NCI-H2081 (cell line): ENCODE measurements at regions not wholly inside any gene's neighbourhood (a gene's known extent, or its start where the extent isn't known, plus 50 kb on each side); places are given as distances from the start of the nearest gene placed in this dataset.

Experiments used
- DNase-seq, 2 experiments: peaks; one replicate each; lab custom pipeline; 2025; lab: John Stamatoyannopoulos, UW

DNA sequence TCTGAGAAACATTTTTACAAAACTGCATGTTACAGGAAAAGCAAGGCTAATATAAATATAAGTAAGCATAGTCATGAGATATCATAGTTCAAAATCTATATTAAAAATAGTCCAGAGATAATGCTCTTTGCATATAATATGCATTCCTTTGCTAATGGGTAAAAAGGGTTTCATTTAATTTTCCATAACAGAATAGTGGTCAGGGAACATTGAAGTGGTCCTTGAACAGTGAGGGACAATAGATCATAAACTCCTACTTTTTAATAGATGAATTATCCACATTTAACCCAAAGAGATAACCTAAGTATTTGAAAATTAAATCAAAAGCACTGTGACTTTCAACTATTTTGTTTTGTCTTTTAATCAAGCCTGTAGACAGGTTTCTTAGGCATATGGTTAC, 243.1 kb upstream of the ADGRB3 start:
- DNase-seq, result no peak

DNA sequence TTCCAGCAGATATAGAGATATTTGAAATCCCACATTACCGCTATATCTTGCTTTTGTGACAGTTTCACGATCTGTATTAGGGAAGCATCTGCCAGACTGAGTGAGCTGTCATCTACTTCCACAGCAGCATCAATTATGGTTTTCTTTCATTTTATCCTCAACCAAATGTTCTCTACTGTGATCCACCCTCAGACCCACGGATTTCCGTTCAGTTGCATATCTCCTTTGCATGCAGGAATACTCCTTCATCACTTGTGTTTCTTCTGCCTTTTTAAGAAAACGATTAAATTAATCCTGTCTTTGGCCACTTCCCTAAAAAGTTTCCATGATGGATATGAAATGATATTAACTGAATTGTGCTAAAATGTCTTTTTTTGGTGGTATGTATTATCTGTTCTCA, 262.1 kb upstream of the ADGRB3 start:
- no peak for DNase-seq

DNA sequence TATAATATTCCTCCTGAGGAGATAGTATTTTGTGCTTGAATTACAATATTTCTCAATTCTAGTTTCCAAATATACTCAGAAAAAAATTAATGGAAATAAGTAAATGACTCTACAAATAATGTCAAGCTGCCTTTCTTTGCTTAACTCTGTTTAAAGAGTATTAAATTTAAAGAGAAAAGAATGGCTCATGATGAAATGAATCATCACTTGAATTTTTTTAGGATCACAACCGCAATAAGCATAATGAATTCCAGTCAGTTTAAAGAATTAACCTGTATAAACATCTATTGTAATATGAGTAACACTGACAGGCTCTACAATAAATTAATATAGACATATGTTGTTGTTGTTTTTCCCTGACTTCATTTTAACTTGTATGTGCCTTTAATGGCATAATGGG, 266.2 kb upstream of the ADGRB3 start:
- no peak for DNase-seq

DNA sequence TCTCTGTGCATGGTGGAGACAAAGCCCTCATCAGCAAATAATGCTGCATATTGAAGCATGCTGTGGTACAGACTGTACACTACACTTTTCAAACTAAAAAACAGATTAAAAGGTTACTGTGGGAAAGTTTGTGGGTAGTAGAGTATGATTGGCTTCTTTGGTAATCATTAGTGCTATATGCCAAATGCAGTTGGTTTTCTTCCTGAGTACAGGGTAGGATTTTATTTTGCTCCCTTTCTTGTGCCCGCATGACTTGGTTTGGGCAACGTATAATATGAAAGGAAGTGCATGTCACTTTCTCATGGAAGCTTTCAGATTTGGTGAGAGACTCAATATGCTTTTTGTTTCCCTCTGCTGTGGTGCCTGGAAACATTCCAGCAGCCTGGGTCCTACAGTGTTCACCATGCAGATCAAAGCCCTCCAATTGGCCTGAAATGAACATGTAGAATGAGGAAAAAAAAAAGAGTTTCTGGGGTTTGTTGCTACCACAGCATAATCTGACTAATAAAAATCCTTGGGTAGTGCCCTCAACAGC, 270.7 kb upstream of the ADGRB3 start:
- DNase-seq, result no peak

DNA sequence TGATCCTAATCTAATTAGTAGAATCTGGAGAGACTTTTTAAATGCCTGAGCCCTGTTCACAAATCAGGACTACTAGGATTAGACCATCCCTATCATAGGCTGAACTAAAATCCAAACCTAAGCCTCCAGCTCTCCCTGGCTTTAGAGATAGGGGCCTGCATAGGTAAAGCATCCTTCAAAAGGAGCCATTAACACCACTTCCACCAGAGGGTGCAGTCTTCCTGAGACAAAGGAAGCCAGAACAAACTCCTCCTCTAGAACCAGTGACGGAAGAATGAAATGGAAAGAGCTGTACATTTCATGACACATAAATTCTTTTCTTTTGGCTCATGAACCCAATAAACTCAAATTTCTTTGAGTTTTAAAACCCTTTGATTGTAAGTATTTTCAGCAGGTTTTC, 291.2 kb upstream of the ADGRB3 start:
- DNase-seq, result peak; percentile 74 to 82

DNA sequence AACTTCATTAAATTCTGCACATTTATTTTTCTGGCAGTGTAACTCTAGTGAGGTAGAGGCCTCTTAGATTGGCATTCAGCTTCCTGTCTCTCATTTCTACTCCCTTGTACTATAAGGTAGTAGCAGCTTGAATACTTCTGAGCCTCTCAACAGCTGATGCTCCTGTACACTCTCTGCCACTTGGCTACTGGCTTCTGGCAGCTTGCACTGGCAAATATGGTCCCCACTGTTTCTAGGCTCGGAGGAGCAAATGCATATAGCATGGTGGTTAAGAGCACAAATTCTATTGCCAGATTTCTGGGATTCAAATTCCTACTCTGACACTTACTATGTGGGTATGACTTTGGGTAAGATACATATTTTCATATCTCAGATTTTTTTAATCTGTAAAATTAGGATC, 292.8 kb upstream of the ADGRB3 start:
- no peak for DNase-seq

DNA sequence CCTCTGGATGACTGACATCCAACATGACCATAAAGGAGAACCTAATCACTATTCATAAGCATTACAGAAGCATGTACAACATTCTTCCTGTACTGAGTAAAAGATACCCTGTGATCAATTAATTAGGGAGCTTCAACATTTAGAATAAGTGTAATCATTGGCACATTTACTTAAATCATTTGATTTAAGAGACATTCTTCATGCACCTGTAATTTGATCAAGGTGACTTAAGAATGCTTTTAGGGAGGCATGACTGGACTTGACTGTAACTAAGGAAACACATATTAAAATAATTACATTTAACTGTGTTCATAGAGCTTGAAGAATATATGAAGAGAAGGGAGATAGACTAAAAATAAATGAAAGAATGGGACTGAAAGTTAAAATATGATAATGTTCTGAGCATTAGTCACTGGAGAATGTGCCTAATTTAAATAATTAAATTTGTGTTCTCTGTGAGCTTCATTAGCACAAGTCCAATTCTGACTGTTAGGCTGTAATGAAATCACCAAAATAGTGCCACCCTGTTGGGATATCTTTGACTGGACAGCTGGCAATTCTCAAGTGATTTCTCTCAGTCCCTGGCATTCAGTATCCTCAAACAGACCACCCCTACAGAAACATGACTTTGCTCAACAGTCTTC, 295.5 kb upstream of the ADGRB3 start:
- DNase-seq, result no peak

DNA sequence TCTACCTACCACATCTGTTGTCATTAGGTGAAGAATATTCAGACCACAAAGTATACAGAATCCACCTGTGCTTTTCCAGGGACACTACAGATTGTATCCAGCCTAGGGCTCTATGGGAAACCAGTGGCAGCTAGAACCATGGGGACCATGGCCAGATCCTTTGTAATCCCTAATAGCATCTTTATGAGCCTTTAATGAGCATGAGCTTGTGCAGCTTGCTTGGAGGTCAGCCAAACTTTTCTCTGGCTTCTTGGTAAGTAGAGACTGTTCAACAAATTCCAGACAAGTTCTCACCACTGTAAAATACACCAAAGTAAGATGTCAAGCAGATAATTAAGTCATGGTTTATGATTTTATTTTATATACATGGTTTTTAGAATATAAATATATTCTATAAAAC, 301.6 kb upstream of the ADGRB3 start:
- peak in 1 of 2 experiments; percentile 29 for DNase-seq

DNA sequence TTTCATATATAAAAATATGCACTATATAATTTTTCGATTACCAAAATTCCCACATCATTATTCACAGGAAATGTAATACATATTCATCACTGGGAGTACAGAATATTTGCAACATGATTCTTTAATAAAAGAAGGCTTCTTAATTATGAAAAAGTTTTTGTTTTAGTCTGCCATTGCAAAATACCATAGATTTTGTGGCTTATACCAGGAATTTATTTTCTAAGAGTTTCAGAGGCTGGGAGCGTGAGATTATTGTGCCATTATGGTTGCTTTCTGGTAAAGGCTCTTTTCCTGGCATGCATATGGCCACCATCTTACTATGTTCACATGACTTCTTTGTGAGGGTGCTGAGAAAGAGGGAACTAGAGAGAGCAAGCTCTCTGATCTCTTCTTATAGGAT, 306.9 kb upstream of the ADGRB3 start:
- no peak for DNase-seq

DNA sequence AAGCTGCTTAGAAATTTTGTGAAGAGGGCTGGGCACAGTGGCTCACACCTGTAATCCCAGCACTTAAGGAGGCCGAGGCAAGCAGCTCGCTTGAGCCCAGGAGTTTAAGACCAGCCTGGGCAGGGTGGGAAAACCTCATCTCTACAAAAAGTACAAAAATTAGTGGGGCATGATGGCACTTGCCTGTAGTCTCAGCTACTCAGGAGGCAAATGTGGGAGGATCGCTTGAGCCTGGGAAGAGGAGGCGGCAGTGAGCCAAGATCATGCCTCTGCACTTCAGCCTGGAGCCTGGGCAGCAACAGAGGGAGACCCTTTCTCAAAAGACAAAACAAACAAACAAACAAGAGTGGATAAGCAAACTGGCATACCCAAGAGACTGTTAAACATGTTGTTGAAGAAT, 308.3 kb upstream of the ADGRB3 start:
- no peak for DNase-seq

DNA sequence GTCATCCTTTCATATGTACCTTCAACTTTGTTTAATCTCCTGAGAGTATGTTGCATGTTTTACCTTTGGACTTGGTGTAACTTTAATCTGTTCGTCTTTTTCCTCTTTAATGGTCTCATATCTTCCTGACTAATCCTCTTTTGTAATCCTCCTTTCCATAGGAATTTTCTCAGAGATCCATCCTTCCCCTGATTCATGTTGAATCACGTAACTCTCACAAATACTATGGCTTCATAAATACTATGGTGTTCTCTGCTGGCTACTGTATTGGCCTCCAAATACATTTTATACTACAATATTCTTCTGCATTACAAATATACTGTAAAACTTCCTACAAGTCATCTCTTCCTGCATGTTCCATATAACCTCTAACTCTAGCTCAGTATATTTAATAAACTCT, 317.7 kb upstream of the ADGRB3 start:
- DNase-seq, result no peak

DNA sequence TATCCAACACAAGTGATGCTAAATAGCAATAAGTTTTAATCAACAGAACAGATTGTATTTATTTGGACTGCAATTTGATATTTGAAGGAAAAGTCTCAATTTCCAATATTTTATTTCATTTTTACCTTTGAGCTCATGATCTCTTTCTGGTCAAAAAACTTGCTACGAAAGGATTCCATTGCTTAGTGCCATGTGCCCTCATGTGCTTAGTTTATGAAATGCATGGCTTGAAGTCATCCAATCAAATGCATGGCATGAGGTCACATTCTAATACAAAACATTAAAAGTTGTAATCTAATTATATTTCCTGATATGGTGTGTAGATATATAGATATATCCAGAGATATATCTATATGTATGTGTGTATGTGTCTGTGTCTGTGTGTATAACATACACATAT, 321.2 kb upstream of the ADGRB3 start:
- no peak for DNase-seq

DNA sequence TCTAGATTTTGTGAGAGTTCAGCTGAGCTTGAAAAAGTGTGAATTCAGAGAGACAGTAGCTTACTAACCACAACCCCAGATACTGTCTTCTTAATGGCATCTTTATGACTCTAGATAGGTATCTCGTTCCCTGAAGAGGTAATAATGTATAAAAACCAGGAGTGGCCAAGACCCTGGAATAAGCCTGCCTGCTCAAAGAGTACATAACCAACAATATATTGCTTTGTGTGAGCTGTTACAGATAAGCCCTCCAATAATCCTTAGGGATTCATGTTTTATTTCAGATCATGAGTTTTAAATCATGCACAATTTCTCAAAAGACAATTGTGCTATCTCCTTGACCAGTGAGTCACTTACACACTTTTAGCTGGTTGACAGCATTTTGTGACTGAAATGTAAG, 327.8 kb upstream of the ADGRB3 start:
- no peak for DNase-seq

DNA sequence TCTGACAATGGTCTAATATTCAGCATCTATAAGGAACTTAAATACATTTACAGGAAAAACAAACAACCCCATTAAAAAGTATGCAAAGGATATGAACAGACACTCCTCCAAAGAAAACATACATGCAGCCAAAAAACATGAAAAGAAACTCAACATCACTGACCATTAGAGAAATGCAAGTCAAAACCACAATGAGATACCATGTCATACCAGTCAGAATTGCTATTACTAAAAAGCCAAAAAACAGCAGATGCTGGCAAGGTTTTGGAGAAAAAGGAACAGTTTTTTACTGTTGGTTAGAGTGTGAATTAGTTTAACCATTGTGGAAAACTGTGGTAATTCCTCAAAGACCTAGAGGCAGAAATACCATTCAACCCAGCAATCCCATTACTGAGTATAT, 339.0 kb upstream of the ADGRB3 start:
- DNase-seq, result no peak

DNA sequence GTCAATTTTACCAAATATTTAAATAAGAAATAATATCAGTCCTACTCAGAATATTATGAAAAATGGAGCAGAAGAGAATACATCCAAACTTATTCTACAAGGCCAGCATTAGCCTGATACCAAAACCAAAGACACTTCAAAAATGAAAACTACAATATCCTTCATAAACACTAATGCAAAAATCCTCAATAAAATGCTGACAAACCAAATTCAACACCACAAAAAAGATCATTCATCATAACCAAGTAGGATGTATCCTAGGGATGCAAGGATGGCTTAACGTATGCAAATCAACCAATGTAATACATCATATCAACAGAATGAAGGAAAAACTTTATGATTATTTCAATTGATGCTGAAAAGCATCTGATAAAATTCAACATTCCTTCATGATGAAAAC, 352.4 kb upstream of the ADGRB3 start:
- DNase-seq, result no peak

DNA sequence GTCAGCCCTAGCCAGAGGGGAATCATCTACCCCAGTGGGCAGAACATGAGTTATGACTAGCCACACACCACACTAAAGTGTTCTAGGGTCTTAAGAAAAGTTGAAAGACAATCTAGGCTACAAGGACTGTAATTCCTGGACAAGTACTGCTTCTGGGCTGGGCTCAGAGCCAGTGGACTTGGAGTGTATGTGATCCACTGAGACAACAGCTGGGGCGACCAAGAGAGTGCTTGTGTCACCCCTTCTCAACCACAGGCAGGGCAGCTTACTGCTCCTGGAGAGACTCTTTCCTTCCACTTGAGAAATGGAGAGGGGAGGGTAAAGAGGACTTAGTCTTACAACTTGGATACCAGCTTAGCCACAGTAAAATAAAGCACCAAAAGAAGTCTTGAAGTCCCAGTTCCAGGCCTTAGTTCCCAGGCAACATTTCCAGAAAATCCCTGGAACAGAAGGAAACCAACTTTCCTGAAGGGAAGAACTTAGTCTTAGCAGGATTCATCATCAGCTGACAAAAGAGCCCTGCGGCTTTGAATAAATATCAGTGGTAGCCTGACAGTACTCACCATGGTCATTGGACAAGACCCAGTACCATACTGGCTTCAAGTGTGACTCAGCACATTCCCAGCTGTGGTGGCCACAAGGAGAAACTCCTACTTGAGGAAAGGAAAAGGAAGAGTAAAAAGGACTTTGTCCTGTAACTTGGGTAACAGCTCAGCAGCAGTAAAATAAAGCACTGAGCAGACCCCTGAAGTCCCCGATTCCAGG, 355.1 kb upstream of the ADGRB3 start:
- no peak for DNase-seq

DNA sequence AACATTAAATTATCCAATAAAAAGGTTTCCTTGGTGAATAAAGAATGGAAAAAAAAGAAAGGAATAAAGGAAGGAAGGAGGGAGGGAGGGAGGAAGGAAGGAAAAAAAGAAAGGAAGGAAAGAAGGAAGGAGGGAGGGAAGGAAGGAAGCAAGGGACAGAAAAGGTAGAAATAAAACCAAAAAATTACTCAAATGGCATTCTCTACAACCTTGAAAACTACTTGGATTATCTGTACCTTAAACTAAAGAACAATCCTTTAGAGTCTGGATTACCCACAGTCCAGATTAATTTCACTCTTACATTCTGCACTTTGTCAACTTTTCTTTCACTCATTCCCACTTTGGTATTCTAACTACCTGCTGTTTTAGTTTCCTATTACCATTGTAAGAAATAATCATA, 361.8 kb upstream of the ADGRB3 start:
- DNase-seq, result no peak

DNA sequence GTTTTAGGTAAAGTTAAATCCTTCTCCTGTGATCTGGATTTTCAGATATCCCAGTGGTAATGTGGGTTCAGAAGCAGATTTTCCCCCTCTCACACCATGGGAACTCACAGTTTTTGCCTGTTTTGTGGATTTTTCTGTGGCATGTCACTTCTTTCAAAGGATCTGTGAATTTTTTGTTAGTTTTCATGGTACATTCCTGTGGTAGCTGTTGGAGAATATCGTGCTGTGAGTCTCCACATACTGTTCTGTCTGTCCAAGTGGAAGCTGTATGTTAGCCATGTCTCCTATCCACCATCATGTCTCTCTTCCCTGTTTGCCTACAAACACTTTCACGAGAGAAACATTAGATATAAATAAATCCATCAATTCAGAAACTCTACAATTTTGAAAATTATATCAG, 378.7 kb upstream of the ADGRB3 start:
- DNase-seq, result no peak

DNA sequence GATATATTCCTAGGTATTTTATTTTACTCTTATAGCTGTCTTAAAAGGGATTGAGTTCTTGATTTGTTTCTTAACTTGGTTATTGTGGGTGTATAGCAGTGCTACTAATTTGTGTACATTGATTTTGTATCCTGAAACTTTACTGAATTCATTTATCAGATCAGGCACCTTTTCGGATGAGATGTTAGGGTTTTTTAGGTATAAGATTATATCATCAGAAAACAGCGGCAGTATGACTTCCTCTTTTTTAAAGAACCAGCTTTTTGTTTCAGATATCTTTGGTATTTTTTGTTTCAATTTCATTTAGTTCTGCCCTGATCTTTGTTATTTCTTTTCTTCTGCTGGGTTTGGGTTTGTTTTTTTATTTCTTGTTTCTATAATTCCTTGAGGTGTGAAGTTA, 382.4 kb upstream of the ADGRB3 start:
- no peak for DNase-seq

DNA sequence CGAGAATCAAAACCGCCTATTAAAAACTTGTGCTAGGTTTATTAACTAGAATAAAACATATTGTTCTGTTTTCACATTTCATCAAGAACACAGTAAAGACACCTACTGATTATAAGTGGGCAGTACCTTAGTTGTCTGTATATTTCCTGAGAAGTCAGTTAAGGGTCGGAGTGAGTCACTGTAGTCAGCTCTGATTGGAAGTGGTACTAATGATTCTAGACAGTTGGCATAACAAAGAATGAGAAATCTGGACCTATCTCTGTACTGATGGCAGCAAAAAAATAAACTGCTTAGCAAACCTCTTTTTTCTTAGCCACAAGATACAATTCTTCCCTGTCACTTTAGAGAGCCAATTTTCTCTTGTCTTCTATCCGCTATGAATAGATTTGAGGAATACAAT, 387.3 kb upstream of the ADGRB3 start:
- no peak for DNase-seq

DNA sequence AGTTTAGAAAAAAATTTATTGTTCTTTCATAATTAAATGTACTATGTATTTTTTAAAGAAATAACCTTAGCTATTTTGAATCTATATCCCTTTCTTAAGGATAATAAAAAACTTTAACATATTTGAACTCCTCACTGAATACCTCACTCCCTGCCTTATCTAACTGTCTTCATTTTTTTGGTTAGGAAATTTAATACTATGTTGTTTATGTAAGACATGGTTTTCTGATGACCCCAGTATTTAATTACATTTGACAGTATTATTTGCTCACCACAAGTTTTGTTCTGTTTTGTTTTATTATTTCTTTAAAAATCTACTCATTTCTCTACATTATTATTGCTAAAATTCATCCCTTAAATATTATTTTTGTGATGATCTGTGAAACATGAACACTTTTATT, 394.4 kb upstream of the ADGRB3 start:
- no peak for DNase-seq

DNA sequence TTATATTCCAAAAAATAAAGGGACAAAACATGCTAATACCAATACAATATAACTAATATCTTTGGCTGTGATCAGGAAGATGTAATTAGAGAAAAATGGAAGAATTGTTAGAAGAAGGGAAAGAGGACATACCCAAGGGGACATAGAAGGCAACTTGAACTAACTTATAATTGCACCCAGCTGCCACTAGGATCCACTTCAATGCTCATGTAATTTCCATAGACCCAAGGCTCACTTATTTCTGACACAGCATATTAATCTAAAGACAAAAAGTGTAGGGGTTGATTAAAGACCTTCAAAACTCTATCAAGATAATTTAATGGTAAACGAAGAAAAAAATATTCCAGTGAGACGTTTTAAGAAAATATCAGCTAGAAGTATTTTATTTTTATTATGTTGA, 396.0 kb upstream of the ADGRB3 start:
- no peak for DNase-seq

DNA sequence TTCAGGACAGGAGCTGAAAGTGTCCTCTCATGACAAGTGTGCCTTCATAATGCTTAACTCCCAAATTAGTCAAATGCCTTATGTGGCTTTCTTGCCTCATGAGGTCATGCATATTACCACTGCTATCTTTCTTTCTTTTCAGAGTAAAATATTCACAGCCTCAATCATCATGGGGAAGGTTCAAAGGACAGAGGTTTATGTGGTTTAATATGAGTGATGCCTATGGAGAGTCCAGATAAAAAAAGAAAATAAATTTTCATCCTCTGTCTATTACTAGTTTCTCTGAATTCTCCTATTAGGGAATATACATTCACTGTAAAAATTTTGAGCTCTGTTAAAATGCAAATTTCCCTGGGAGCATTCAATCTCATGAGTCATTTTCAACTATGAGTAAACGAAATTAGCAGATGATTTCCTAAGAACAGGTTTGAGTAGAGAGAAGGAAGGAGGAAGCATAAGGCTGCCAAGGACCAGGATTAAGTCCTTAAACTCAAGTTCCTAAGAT, 396.9 kb upstream of the ADGRB3 start:
- no peak for DNase-seq

DNA sequence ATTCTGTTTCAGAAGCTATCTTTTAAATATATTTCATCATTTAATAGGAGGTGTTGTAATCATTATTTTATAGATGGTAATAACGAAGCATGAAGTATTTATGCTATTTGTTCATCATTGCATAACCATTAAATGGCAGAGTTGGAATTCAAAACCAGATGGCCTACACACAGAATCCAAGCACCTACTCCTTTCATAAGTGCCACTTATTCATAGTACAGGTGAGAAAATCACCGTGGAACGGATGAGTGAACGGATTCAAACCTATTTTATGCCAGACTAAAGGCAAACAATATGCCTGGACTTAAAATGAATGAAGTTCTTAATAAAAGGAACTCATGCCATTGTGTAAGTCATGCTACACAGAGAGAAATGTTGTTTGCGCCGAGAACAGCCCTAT, 397.9 kb upstream of the ADGRB3 start:
- DNase-seq, result no peak
